Right lobe of liver (tissue), 4 donors: ENCODE measurements at regions not wholly inside any gene's neighbourhood (a gene's known extent, or its start where the extent isn't known, plus 50 kb on each side); places are given as distances from the start of the nearest gene placed in this dataset.

Source experiments
- CTCF ChIP-seq, 4 donors: fragments of 200-600 bp in 3 of 4; fragments of 450-650 bp in 1 of 4; IDR thresholded peaks; one replicate each; pipeline versions ENCODE4 v1.5.1 to v1.8.0; 2016 to 2022; ENCODE audit warnings: antibody characterized with exemption in 4 of 4, mild to moderate bottlenecking in 2 of 4
- POLR2A ChIP-seq: fragments of 450-650 bp; IDR thresholded peaks from one replicate; pipeline ENCODE4 v1.6.1; 2017; ENCODE audit warnings: antibody characterized with exemption, mild to moderate bottlenecking
- donor health status: DM: no; HTN: no; CAD: no.
- donor health status: DM: no; HTN: no; CAD: no.
- donor health status: DM: no; HTN: yes; CAD: no.

DNA sequence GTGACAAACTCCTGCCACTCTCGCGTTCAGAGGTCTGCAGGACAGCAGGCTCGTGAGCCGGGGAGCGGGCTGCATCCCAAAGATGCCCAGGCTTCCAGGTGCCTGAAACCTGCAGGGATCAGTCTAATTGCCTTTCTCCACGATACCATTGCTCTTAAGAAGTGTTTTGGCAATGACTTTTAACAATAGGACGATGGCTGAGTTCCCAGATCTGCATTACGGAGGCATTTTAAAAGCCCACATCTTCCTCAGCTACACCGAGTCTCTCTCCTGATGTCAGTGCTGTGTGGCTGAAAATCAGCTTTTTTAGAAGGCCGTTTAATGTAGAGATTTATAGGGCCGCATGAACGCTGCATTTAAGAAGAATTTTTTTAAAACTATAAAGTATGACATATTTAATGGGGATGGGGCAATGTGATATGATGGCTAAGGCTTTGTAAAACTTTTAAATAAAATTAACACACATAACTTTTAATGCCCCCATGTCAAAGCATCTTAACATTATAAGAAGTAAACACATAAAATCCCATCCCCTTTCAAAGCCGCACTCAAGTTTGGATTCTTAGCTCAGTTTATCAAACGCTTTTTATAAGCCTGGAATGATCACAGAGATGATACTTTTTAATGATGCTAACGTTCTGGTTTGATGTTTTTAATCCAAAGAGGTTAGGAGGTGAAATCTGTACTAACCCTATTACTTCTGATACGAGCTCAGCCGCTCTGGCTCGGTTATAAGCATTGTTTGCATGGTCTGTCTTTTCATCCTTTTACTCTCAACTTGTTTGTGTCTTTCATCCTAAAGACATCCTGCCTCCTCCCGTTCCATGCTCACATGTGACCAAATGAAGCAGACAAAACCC, 386.0 kb downstream of the SMOC2 start:
- TF ChIP-seq CTCF (IDR thresholded peaks at IDR 0.05) (no peak), POLR2A (no peak)
